DOHH2 (cell line): ENCODE measurements at regions not wholly inside any gene's neighbourhood (a gene's known extent, or its start where the extent isn't known, plus 50 kb on each side); places are given as distances from the start of the nearest gene placed in this dataset.

Source experiments
- H3F3A ChIP-seq: fragments of 200-600 bp; sonication (generic), shearing (Covaris generic); 2 replicates; pipeline ENCODE4 v1.6.0; 2016; ENCODE audit warnings: antibody characterized with exemption, mild to moderate bottlenecking; ENCODE audit not compliant: control insufficient read depth, insufficient read depth
- H3K27ac ChIP-seq: fragments of 200-600 bp; sonication (generic); 2 replicates; pipeline ENCODE4 v1.5.1; 2014; ENCODE audit warnings: low read depth, mild to moderate bottlenecking, low read length, moderate library complexity
- H3K27me3 ChIP-seq: fragments of 200-600 bp; sonication (generic); 2 replicates; pipeline ENCODE4 v1.6.1; 2014; ENCODE audit warnings: mild to moderate bottlenecking, low read length, mixed read lengths; ENCODE audit not compliant: control insufficient read depth
- H3K36me3 ChIP-seq: fragments of 200-600 bp; sonication (generic); 2 replicates; pipeline ENCODE4 v1.6.1; 2014; ENCODE audit warnings: mild to moderate bottlenecking, low read length, moderate library complexity, mixed read lengths; ENCODE audit not compliant: control insufficient read depth
- H3K4me1 ChIP-seq: fragments of 200-600 bp; sonication (generic); 2 replicates; pipeline ENCODE4 v1.6.1; 2014; ENCODE audit warnings: mild to moderate bottlenecking, low read length, mixed read lengths; ENCODE audit not compliant: control insufficient read depth
- H3K4me2 ChIP-seq: fragments of 200-600 bp; sonication (generic); 2 replicates; pipeline ENCODE4 v1.6.0; 2014; ENCODE audit warnings: mild to moderate bottlenecking, low read length, moderate library complexity
- H3K4me3 ChIP-seq: fragments of 200-600 bp; sonication (generic); 2 replicates; pipeline ENCODE4 v1.5.1; 2014; ENCODE audit warnings: mild to moderate bottlenecking, low read length, mixed read lengths
- H3K79me2 ChIP-seq: fragments of 200-600 bp; sonication (generic); 2 replicates; pipeline ENCODE4 v1.6.1; 2014; ENCODE audit warnings: mild to moderate bottlenecking, low read length, mixed read lengths; ENCODE audit not compliant: control insufficient read depth
- H3K9me2 ChIP-seq: fragments of 200-600 bp; sonication (generic); replicated peaks from 2 replicates; pipeline ENCODE4 v1.6.1; 2014; ENCODE audit warnings: mild to moderate bottlenecking, low read length, mixed read lengths; ENCODE audit not compliant: control insufficient read depth
- H3K9me3 ChIP-seq: fragments of 200-600 bp; sonication (generic); 2 replicates; pipeline ENCODE4 v1.6.1; 2014; ENCODE audit warnings: antibody characterized with exemption, low read length, mixed read lengths; ENCODE audit not compliant: control insufficient read depth, insufficient read depth
- H4K20me1 ChIP-seq: fragments of 200-600 bp; sonication (generic); 2 replicates; pipeline ENCODE4 v1.6.0; 2014; ENCODE audit warnings: low read depth, mild to moderate bottlenecking, antibody characterized with exemption, low read length, moderate library complexity; ENCODE audit not compliant: control insufficient read depth, insufficient read depth
- CTCF ChIP-seq: fragments of 200-600 bp; sonication (generic); IDR thresholded peaks from one replicate; pipeline ENCODE4 v1.5.1; 2014; ENCODE audit warnings: antibody characterized with exemption, mild to moderate bottlenecking, low read depth, low read length; ENCODE audit not compliant: poor library complexity, severe bottlenecking
- EZH2phosphoT487 ChIP-seq: fragments of 200-600 bp; sonication (generic); IDR thresholded peaks from 2 replicates; pipeline ENCODE4 v1.6.1; 2017; ENCODE audit warnings: borderline replicate concordance, mild to moderate bottlenecking, antibody characterized with exemption, low read length, moderate library complexity, mixed read lengths

- no peak overlapping the region for H3K27ac ChIP-seq
- H3K79me2 ChIP-seq = no peaks in the 10 kb centered on the region
- no peak overlapping the region for H3K4me2 ChIP-seq
- no peaks in the 10 kb centered on the region for H4K20me1 ChIP-seq
- H3K9me2 ChIP-seq = no peaks in the 10 kb centered on the region
- H3K27me3 ChIP-seq = no peaks in the 10 kb centered on the region
- H3K4me1 ChIP-seq = no peaks in the 10 kb centered on the region
- no peaks in the 10 kb centered on the region for H3F3A ChIP-seq
- H3K36me3 ChIP-seq = no peaks in the 10 kb centered on the region
- no peaks in the 10 kb centered on the region for H3K9me3 ChIP-seq
- H3K4me3 ChIP-seq = no peak overlapping the region
- TF ChIP-seq CTCF = no peak
- TF ChIP-seq EZH2phosphoT487 = no peak
Observed at GRCh38 chr18:72692086-72692485, 147.9 kb upstream of the CBLN2 start.

- no peaks in the 10 kb centered on the region for H3K36me3 ChIP-seq
- TF ChIP-seq CTCF (no peak), EZH2phosphoT487 (no peak)
- no peaks in the 10 kb centered on the region for H3K9me3 ChIP-seq
- no peaks in the 10 kb centered on the region for H3K4me1 ChIP-seq
- no peaks in the 10 kb centered on the region for H3K27me3 ChIP-seq
- no peak overlapping the region for H3K27ac ChIP-seq
- H4K20me1 ChIP-seq = no peaks in the 10 kb centered on the region
- no peaks in the 10 kb centered on the region for H3F3A ChIP-seq
- no peaks in the 10 kb centered on the region for H3K79me2 ChIP-seq
- no peak overlapping the region for H3K4me2 ChIP-seq
- H3K9me2 ChIP-seq = no peaks in the 10 kb centered on the region
- H3K4me3 ChIP-seq = no peak overlapping the region
Observed at GRCh38 chr18:72687736-72688135, 143.6 kb upstream of the CBLN2 start.

GRCh38 chr18:72675394-72675793, 131.3 kb upstream of the CBLN2 start:
- Histone ChIP-seq H4K20me1 (no peaks in the 10 kb centered on the region), H3K9me3 (no peaks in the 10 kb centered on the region), H3F3A (no peaks in the 10 kb centered on the region), H3K4me1 (no peaks in the 10 kb centered on the region), H3K9me2 (no peaks in the 10 kb centered on the region), H3K27me3 (peaks cover 14% of the 10 kb centered on the region), H3K4me2 (no peak overlapping the region), H3K27ac (no peak overlapping the region), H3K4me3 (no peak overlapping the region), H3K79me2 (no peaks in the 10 kb centered on the region), H3K36me3 (no peaks in the 10 kb centered on the region)
- TF ChIP-seq CTCF = no peak
- TF ChIP-seq EZH2phosphoT487 = no peak

GRCh38 chr18:72674710-72675109, 130.6 kb upstream of the CBLN2 start:
- Histone ChIP-seq H3K27me3 (peaks cover 14% of the 10 kb centered on the region), H3F3A (no peaks in the 10 kb centered on the region), H3K27ac (no peak overlapping the region), H3K79me2 (no peaks in the 10 kb centered on the region), H3K4me2 (no peak overlapping the region), H3K9me2 (no peaks in the 10 kb centered on the region), H3K4me1 (no peaks in the 10 kb centered on the region), H3K9me3 (no peaks in the 10 kb centered on the region), H3K36me3 (no peaks in the 10 kb centered on the region), H4K20me1 (no peaks in the 10 kb centered on the region), H3K4me3 (no peak overlapping the region)
- TF ChIP-seq EZH2phosphoT487 (no peak), CTCF (no peak)
